HepG2 (cell line): ENCODE measurements at regions not wholly inside any gene's neighbourhood (a gene's known extent, or its start where the extent isn't known, plus 50 kb on each side); places are given as distances from the start of the nearest gene placed in this dataset.
A peak's percentile ranks its signal among the peaks of the same experiment; 100 is the strongest.

Experiments used
- ATAC-seq: fragments of 200-7000 bp; cut with Tn5 transposase; 3 replicates; pipeline ENCODE4 v1.9.1; 2020; ENCODE audit warnings: mild to moderate bottlenecking, moderate library complexity
- BruUV-seq: library from RNA; stranded (reverse); fragments of 400-500 nt; replicated peaks from 2 replicates; lab custom pipeline; 2021; lab: Mats Ljungman, UMichigan
- CTCF ChIA-PET: fragments of 300-600 bp; formaldehyde crosslinking; extraction: SDS; loops from one replicate; lab custom pipeline; 2021; ENCODE audit warnings: low total read pairs, inconsistent platforms, low intra/inter-chr PET ratio; lab: Yijun Ruan, JAX
- POLR2A ChIA-PET: fragments of 350-600 bp; sonication (Branson Sonifier 250); formaldehyde crosslinking; loops from one replicate; lab custom pipeline; 2020; ENCODE audit warnings: antibody characterized with exemption, inconsistent platforms; lab: Yijun Ruan, JAX
- DNase-seq: peaks from one replicate; pipeline ENCODE4 v3.0.0-alpha.2; 2015; ENCODE audit warnings: low spot score
- FAIRE-seq: peaks from 3 replicates; lab custom pipeline; 2011; peaks lifted over from hg19 to GRCh38; lab: Jason Lieb, UNC
- H2AFZ ChIP-seq: one replicate; pipeline ENCODE4 v1.6.1; 2011; ENCODE audit warnings: low read length, inconsistent platforms
- H3K27ac ChIP-seq: fragments of 300-600 bp; 3 replicates; pipeline ENCODE4 v1.8.0; 2011; ENCODE audit warnings: mixed run types, mild to moderate bottlenecking, mixed read lengths, low read length, inconsistent platforms; ENCODE audit not compliant: insufficient read depth; ENCODE audit errors: extremely low read length
- H3K27me3 ChIP-seq, 2 experiments: fragments of 200-600 bp in 1 of 2; 2 replicates in 1 of 2; 3 replicates in 1 of 2; pipeline versions ENCODE4 v1.6.0 to v1.8.0; 2011; ENCODE audit warnings: low read length in 2 of 2, mild to moderate bottlenecking in 2 of 2, moderate library complexity in 2 of 2, inconsistent platforms in 1 of 2; ENCODE audit not compliant: insufficient read depth in 2 of 2, control insufficient read depth in 1 of 2
- H3K36me3 ChIP-seq, 2 experiments: fragments of 200-600 bp in 1 of 2; replicated peaks in 1 of 2; 2 replicates in 1 of 2; 3 replicates in 1 of 2; pipeline versions ENCODE4 v1.5.1 to v1.8.0; 2011; ENCODE audit warnings: low read length in 2 of 2, inconsistent platforms in 1 of 2; ENCODE audit not compliant: insufficient read depth in 2 of 2, control insufficient read depth in 1 of 2
- H3K4me1 ChIP-seq: 2 replicates; pipeline ENCODE4 v1.5.1; 2012; ENCODE audit warnings: low read length, inconsistent platforms; ENCODE audit not compliant: insufficient read depth
- H3K4me2 ChIP-seq: 2 replicates; pipeline ENCODE4 v1.6.0; 2011; ENCODE audit warnings: low read depth, low read length, inconsistent platforms
- H3K4me3 ChIP-seq, 3 experiments: fragments of 200-600 bp in 1 of 3; sonication (generic), shearing (Covaris generic) in 1 of 3; replicated peaks in 1 of 3; 2 replicates each; pipeline ENCODE4 v1.5.1; 2011 to 2016; ENCODE audit warnings: low read length in 3 of 3, inconsistent platforms in 2 of 3, low read depth in 2 of 3, mild to moderate bottlenecking in 2 of 3, control low read depth in 1 of 3, mixed read lengths in 1 of 3; ENCODE audit not compliant: insufficient read depth in 1 of 3
- H3K79me2 ChIP-seq: one replicate; pipeline ENCODE4 v1.6.1; 2011; ENCODE audit warnings: low read length, inconsistent platforms; ENCODE audit not compliant: insufficient read depth
- H3K9ac ChIP-seq: 2 replicates; pipeline ENCODE4 v1.6.0; 2011; ENCODE audit warnings: mild to moderate bottlenecking, low read depth, low read length, inconsistent platforms; ENCODE audit not compliant: insufficient read depth
- H3K9me3 ChIP-seq: 2 replicates; pipeline ENCODE4 v1.5.1; 2012; ENCODE audit warnings: mild to moderate bottlenecking, low read length
- H4K20me1 ChIP-seq: 2 replicates; pipeline ENCODE4 v1.6.0; 2011; ENCODE audit warnings: inconsistent platforms, mild to moderate bottlenecking, low read length, moderate library complexity; ENCODE audit not compliant: insufficient read depth
- MAFF ChIP-seq: IDR thresholded peaks from 2 replicates; pipeline ENCODE4 v1.6.1; 2011; ENCODE audit warnings: low read depth, low read length, improper control_type of control experiment
- MAFK ChIP-seq, 2 experiments: IDR thresholded peaks in 1 of 2; conservative IDR thresholded peaks in 1 of 2; 2 replicates each; pipeline ENCODE4 v1.6.1; 2011; ENCODE audit warnings: improper control_type of control experiment in 2 of 2, low read length in 2 of 2
- NFE2 ChIP-seq: sonication (generic); formaldehyde crosslinking; IDR thresholded peaks from 2 replicates; pipeline ENCODE4 v1.4.0; 2020; ENCODE audit warnings: missing genetic modification reagents
- ZNF260 ChIP-seq: sonication (generic); formaldehyde crosslinking; IDR thresholded peaks from 2 replicates; pipeline ENCODE4 v1.4.0; 2020; ENCODE audit warnings: missing genetic modification reagents, low read depth, mild to moderate bottlenecking, borderline replicate concordance
- ZNF460 ChIP-seq: sonication (generic); formaldehyde crosslinking; IDR thresholded peaks from 2 replicates; pipeline ENCODE4 v1.5.1; 2020; ENCODE audit warnings: missing genetic modification reagents, mild to moderate bottlenecking, borderline replicate concordance
- ZNF672 ChIP-seq: sonication (generic); formaldehyde crosslinking; IDR thresholded peaks from 2 replicates; pipeline ENCODE4 v1.8.1; 2022; ENCODE audit warnings: missing genetic modification reagents
- WGBS: methylation state at CpG from one replicate; pipeline ENCODE4 v1.1.6; 2017; ENCODE audit warnings: low lambda C conversion rate; 5-methylcytosine and 5-hydroxymethylcytosine counted together
- in situ Hi-C: cut with HindIII; loops from 2 replicates; pipeline ENCODE4 v1.10.0; 2017; ENCODE audit warnings: low pct_unique_long_range_greater_than_20kb; ENCODE audit not compliant: extremely low pct_ligation_motif_present
- intact Hi-C: fragments of 100-400 bp; cut with micrococcal nuclease; formaldehyde crosslinking; loops from one replicate; pipeline ENCODE4 v1.10.0; 2022; ENCODE audit not compliant: unreplicated experiment
- TF ChIP-seq, protein P1 (sequence below): sonication (generic); formaldehyde crosslinking; IDR thresholded peaks from 2 replicates; pipeline ENCODE4; 2020; ENCODE audit warnings: missing genetic modification reagents, mild to moderate bottlenecking, borderline replicate concordance
- TF ChIP-seq, protein P2 (sequence below): sonication (generic); formaldehyde crosslinking; IDR thresholded peaks from 2 replicates; pipeline ENCODE4 v1.5.0; 2020; ENCODE audit warnings: missing genetic modification reagents, mild to moderate bottlenecking, borderline replicate concordance

DNA sequence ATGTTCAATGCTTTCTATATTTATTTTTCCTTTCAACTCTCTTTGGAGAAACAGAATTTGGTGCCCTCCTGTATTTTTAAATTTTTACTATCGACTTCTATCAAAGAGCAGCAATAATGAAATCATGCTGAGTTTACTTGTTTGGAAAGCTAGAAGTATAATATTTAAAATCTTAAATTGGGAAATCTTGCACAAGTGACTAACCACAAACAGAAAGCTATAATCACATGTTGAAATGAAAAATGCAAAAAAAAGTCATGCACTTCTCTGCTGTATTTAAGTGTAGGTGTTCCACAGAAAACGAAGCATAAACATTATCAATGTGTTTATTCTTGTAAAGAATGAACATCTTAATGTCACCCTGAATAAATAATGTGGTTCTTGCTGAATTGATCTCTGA, 306.1 kb downstream of the PCDH18 start (continued):
- TF ChIP-seq, protein P1, sequence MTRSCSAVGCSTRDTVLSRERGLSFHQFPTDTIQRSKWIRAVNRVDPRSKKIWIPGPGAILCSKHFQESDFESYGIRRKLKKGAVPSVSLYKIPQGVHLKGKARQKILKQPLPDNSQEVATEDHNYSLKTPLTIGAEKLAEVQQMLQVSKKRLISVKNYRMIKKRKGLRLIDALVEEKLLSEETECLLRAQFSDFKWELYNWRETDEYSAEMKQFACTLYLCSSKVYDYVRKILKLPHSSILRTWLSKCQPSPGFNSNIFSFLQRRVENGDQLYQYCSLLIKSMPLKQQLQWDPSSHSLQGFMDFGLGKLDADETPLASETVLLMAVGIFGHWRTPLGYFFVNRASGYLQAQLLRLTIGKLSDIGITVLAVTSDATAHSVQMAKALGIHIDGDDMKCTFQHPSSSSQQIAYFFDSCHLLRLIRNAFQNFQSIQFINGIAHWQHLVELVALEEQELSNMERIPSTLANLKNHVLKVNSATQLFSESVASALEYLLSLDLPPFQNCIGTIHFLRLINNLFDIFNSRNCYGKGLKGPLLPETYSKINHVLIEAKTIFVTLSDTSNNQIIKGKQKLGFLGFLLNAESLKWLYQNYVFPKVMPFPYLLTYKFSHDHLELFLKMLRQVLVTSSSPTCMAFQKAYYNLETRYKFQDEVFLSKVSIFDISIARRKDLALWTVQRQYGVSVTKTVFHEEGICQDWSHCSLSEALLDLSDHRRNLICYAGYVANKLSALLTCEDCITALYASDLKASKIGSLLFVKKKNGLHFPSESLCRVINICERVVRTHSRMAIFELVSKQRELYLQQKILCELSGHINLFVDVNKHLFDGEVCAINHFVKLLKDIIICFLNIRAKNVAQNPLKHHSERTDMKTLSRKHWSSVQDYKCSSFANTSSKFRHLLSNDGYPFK (CRISPR knock-in tag) = no peak
- TF ChIP-seq ZNF460 (CRISPR knock-in tag) (no peak), NFE2 (no peak)

DNA sequence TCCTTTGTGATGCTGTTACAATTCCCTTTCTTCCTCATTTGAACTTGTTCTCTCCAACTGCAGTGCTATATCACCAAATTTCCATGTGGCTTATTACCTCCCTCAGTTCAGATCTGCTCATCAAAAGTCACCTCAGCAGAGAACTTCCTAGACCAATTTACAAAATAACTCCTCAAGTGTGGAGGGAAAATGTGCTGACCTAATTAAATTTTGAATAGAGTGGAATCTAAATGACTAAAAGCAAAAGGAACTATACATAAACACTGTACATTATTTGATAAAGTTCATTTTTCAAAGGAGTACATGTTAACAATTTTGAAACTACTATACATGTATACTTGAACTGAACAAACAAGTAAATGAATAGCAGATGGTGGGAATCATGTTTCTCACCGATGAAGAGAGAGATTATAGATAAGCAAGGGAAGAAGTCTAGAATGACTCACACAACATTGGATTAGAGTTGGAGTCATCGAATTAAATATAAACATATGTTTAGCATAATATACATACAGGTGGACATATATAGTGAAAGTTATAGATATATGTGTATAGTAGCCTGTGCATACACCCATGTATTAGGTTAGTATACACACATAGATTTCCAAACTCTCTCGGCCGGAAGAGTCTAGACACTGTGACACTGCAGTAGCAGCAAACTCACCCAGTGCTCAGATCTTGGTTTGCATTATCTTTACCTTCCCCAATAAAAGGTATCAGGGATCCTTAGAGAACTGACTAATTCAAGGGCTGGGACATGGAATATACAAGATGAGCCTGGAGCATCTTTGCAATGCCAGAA, 318.7 kb downstream of the PCDH18 start:
- ChIA-PET CTCF (no interaction called here), POLR2A (no interaction called here)
- in situ Hi-C loops (no loop called here), intact Hi-C loops (no loop called here)
- WGBS = 14% methylated on average over 4 of the region's 4 CpGs
- Histone ChIP-seq H3K4me3 (no peak overlapping the region), H3K9ac (no peak overlapping the region), H4K20me1 (no peaks in the 10 kb centered on the region), H3K4me1 (no peaks in the 10 kb centered on the region), H3K4me2 (no peak overlapping the region), H3K9me3 (no peaks in the 10 kb centered on the region), H3K27ac (no peak overlapping the region), H3K36me3 (no peaks in the 10 kb centered on the region), H3K79me2 (no peaks in the 10 kb centered on the region), H3K27me3 (no peaks in the 10 kb centered on the region; a peak in 1 of 5 replicates), H2AFZ (no peak overlapping the region)
- ATAC-seq (no peak), FAIRE-seq (no peak), DNase-seq (no peak)
- TF ChIP-seq ZNF672 (CRISPR knock-in tag) (no peak), MAFF (peak; percentile 68), MAFK (conservative IDR thresholded peaks at IDR 0.05 in 1 of 2, IDR thresholded peaks at IDR 0.05 in 1 of 2; ENCODE audit: low read length in 2 of 2) (peak; percentile 52 to 86; a peak in 3 of 4 replicates), ZNF260 (CRISPR knock-in tag) (no peak)
- TF ChIP-seq, protein P2, sequence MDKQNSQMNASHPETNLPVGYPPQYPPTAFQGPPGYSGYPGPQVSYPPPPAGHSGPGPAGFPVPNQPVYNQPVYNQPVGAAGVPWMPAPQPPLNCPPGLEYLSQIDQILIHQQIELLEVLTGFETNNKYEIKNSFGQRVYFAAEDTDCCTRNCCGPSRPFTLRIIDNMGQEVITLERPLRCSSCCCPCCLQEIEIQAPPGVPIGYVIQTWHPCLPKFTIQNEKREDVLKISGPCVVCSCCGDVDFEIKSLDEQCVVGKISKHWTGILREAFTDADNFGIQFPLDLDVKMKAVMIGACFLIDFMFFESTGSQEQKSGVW = no peak
- no TSS peak for BruUV-seq
